ENCODE measurements at regions not wholly inside any gene's neighbourhood (a gene's known extent, or its start where the extent isn't known, plus 50 kb on each side); places are given as distances from the start of the nearest gene placed in this dataset.
A peak's percentile ranks its signal among the peaks of the same experiment; 100 is the strongest.

DNA sequence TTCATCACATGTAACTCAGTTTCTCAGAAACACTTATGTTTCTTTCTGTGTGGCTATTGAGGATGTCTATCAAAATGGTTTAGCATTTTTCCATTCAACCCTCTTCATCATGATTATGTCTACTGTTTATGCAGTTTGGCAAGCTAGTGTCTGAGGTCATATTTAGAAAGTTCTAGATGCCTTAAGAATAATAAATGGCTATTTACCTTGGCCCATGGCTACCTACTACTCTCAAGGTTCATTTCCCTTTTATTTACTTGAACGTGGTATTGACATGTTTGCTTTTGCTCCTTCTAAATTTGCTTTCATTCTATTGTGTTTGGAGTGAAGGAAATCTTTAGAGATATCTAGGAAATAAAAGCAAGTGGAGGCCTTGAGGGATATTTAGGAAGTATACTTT, 193.7 kb upstream of the OLFM3 start:
- no peak overlapping the region for H3K4me3 ChIP-seq (ENCODE audit: low read depth, low read length)
- TF ChIP-seq, protein P1, sequence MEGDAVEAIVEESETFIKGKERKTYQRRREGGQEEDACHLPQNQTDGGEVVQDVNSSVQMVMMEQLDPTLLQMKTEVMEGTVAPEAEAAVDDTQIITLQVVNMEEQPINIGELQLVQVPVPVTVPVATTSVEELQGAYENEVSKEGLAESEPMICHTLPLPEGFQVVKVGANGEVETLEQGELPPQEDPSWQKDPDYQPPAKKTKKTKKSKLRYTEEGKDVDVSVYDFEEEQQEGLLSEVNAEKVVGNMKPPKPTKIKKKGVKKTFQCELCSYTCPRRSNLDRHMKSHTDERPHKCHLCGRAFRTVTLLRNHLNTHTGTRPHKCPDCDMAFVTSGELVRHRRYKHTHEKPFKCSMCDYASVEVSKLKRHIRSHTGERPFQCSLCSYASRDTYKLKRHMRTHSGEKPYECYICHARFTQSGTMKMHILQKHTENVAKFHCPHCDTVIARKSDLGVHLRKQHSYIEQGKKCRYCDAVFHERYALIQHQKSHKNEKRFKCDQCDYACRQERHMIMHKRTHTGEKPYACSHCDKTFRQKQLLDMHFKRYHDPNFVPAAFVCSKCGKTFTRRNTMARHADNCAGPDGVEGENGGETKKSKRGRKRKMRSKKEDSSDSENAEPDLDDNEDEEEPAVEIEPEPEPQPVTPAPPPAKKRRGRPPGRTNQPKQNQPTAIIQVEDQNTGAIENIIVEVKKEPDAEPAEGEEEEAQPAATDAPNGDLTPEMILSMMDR (IDR thresholded peaks at IDR 0.05; ENCODE audit: control insufficient read depth, extremely low read depth, insufficient read depth) = no peak
- DNase-seq (ENCODE audit: low read depth) = peak; percentile 40

DNA sequence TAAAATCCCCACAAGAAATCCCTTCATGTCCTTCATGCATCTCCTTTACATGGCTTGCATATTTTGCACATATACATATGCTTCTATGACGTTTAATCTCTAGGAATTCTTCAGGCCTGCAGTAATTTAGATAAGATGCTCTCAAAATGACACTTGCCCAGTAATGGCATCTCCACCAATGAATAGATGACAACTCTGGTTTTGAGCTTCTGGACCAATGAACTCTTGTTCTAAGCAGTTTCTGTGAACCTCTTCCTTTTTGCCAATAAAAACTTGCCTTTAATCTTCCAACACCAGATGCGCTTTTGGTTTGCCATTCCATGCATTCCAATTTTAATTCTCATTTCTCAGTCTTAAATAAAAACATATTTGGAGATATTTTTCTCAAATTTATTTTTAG, 189.8 kb upstream of the OLFM3 start:
- no peak for DNase-seq (ENCODE audit: low read depth)

DNA sequence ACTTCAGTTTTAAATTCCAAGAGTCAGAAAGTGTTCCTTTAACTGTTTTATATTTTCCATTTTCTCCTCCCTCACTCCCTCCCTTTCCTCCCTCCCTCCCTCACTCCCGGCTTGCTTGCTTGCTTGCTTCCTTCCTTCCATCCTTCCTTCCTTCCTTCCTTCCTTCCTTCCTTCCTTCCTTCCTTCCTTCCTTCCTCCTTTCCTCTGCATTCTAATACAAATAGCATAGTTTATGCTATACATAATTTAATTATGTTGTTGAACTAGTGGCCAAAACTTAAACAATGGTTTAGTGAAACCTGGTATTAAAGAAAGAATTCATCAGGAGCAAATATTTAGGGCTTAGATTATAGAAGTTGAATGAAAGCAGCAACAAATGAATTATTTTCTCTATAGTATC, 188.5 kb upstream of the OLFM3 start:
- TF ChIP-seq, protein P1 (IDR thresholded peaks at IDR 0.05; ENCODE audit: control insufficient read depth, extremely low read depth, insufficient read depth) = no peak
- no peak overlapping the region for H3K4me3 ChIP-seq (ENCODE audit: low read depth, low read length)
- DNase-seq (ENCODE audit: low read depth) = no peak

More for the DNA sequence above, 189.8 kb upstream of the OLFM3 start:
- H3K4me3 ChIP-seq (ENCODE audit: low read depth, low read length) = no peak overlapping the region
- TF ChIP-seq, protein P1 (IDR thresholded peaks at IDR 0.05; ENCODE audit: control insufficient read depth, extremely low read depth, insufficient read depth) = no peak

DNA sequence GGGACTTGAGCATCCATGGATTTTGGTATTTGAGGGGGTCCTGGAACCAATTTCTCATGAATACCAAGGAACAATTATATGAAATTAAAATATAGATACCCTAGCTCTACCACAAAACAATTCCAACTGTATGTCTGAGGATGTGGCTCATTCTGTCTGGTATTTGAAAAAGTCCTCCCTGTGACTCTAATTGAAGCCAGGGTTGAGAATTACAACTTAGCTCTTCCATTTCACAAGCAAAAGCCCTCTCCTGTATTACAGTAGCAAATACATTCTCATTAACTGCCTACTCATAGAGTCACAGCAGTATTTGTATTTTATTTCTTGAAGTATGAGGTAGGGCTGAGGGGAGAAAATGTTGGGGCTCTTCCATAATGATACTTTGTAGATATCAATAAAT, 187.8 kb upstream of the OLFM3 start:
- DNase-seq (ENCODE audit: low read depth) = no peak
- H3K4me3 ChIP-seq (ENCODE audit: low read depth, low read length) = no peak overlapping the region
- TF ChIP-seq, protein P1 (IDR thresholded peaks at IDR 0.05; ENCODE audit: control insufficient read depth, extremely low read depth, insufficient read depth) = no peak

DNA sequence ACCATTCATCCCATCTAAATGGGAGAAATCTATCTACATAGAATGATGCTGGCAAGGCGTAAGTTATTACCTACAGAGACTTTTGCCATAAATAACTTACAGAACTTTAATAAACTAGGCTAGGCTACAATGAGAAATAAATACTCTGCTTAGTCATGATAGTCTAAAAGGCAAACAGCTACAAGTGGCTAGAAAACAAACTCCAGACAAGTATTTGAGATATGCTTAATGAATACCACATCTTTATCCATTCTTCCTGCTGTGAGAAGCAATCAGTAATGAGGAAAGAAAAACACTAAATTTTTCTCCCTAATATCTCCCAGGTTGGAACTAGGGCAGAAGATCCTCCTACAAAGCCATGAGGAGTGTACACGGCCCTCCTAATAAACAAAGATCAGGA, 187.0 kb upstream of the OLFM3 start:
- no peak for DNase-seq (ENCODE audit: low read depth)
- TF ChIP-seq, protein P1 (IDR thresholded peaks at IDR 0.05; ENCODE audit: control insufficient read depth, extremely low read depth, insufficient read depth) = no peak
- no peak overlapping the region for H3K4me3 ChIP-seq (ENCODE audit: low read depth, low read length)

DNA sequence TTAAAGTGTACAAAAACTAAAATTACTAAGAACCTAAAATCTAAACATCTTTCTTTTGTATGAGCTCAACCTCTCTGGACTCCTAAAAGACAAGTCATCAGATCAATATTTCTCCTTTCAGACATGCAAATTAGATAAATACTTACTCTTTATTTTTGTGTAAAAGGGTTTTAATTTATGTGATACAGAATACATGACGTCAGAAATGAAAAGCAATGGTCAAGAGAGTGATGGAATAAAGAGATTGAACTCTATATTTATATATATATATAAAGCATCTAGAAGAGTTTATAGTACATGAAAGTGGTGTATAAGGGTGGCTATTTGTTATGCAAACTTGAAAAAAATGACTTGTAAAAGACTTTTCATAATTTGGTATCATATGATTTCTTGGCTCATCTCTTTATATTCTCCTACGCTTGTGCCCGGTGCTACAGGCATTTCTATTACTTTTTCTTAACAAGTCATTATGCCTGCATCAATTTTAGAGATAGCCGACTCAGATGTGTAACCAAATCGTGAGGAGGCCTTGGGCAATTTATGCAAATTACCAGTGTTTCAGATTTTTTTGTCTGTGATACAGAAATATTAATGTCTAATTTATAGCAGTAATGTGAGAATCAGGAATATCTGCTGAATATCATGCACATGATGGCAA, 186.0 kb upstream of the OLFM3 start:
- DNase-seq (ENCODE audit: low read depth) = no peak
- TF ChIP-seq, protein P1 (IDR thresholded peaks at IDR 0.05; ENCODE audit: control insufficient read depth, extremely low read depth, insufficient read depth) = no peak
- no peak overlapping the region for H3K4me3 ChIP-seq (ENCODE audit: low read depth, low read length)

DNA sequence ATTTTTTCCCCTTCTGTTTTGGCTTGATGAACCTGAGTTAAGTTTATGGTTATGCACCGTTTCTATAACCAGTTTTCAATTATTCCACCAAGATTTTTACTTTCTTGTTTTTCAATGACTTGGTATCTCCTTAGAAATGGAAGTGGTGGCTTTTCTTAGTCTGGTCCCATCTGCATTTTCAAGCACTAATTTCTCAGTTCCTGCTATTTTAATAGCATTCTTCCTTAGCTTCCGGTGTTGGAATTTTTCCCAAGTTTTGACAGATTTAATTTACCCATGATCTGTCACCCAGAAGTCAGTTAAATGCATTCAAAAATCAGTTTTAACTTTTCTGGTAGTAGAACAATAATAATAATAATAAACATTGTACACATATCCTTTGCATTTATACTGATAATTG, 184.6 kb upstream of the OLFM3 start:
- DNase-seq (ENCODE audit: low read depth) = no peak
- no peak overlapping the region for H3K4me3 ChIP-seq (ENCODE audit: low read depth, low read length)
- TF ChIP-seq, protein P1 (IDR thresholded peaks at IDR 0.05; ENCODE audit: control insufficient read depth, extremely low read depth, insufficient read depth) = no peak

All from LNCaP clone FGC (cell line).